ENCODE measurements at regions not wholly inside any gene's neighbourhood (a gene's known extent, or its start where the extent isn't known, plus 50 kb on each side); places are given as distances from the start of the nearest gene placed in this dataset.

DNA sequence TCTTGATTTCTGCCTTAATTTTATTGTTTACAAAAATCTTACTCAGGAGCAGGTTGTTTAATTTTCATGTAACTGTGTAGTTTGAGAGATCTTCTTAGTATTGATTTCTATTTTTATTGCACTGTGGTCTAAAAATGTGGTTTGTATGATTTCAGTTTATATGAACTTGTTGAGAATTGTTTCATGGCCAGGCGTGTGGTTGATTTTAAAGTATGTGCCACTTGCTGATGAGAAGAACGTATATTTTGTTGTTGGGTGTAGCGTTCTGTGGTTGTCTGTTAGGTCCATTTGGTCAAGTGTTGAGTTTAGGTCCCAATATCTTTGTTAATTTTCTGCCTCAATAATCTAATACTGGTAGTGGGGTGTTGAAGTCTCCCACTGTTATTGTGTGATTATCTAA lies 996.8 kb downstream of the PCDH19 start:
- no TSS peak for BruUV-seq (replicated peaks)

More for the DNA sequence above, 996.8 kb downstream of the PCDH19 start:
- no peak overlapping the region for H2BK120ac ChIP-seq (ENCODE audit: low read depth, low read length)
- H4K91ac ChIP-seq (ENCODE audit: insufficient read depth, low read depth, low read length), result no peak overlapping the region
- H4K5ac ChIP-seq (ENCODE audit: low read depth, low read length), result no peak overlapping the region
- no peak overlapping the region for H3K27ac ChIP-seq (ENCODE audit: insufficient read depth, low read length)
- no peaks in the 10 kb centered on the region for H3K4me1 ChIP-seq (ENCODE audit: control insufficient read depth, insufficient read depth, low read length)
- no peak overlapping the region for H4K8ac ChIP-seq (ENCODE audit: low read depth in 2 of 2, low read length in 2 of 2)
- H3K4ac ChIP-seq (ENCODE audit: low read depth, low read length), result no peak overlapping the region
- no peaks in the 10 kb centered on the region for H3K36me3 ChIP-seq (ENCODE audit: control insufficient read depth, insufficient read depth, low read length)
- no peak overlapping the region for H3K23ac ChIP-seq (ENCODE audit: low read depth, low read length)
- DNase-seq (no peak), ATAC-seq (ENCODE audit: low read depth) (no peak)
- H3K27me3 ChIP-seq (ENCODE audit: control insufficient read depth, insufficient read depth, low read length), result no peaks in the 10 kb centered on the region; the same call in 1 of the 2 replicates
- intact Hi-C loops (cut with micrococcal nuclease), result no loop called here
- no peak overlapping the region for H2AK5ac ChIP-seq (ENCODE audit: low read depth, low read length)
- CTCF ChIA-PET, result no interaction called here
- no peak overlapping the region for H3K14ac ChIP-seq (replicated peaks; ENCODE audit: low read depth, low read length)
- H3K9me3 ChIP-seq (ENCODE audit: control insufficient read depth, insufficient read depth, low read length), result no peaks in the 10 kb centered on the region
- no peaks in the 10 kb centered on the region for H3K9me1 ChIP-seq (ENCODE audit: insufficient read depth, low read length)
- H4K20me1 ChIP-seq (ENCODE audit: insufficient read depth, low read length), result no peaks in the 10 kb centered on the region
- no peak overlapping the region for H3K4me2 ChIP-seq (ENCODE audit: low read depth, low read length)
- dilution Hi-C loops (cut with HindIII; ENCODE audit: low sequenced_read_pairs, unreplicated experiment), result no loop called here
- WGBS, 2 experiments (ENCODE audit: extremely low coverage in 2 of 2, insufficient read length in 1 of 2), result no CpG with 5 or more reads among the region's 3 CpGs
- H3K4me3 ChIP-seq (ENCODE audit: insufficient read depth, low read depth, low read length), result no peak overlapping the region
- in situ Hi-C loops (cut with MboI; ENCODE audit: low sequenced_read_pairs), result no loop called here
- no peak overlapping the region for H2BK20ac ChIP-seq (ENCODE audit: low read depth, low read length)
- H2BK15ac ChIP-seq (ENCODE audit: low read depth, low read length), result no peak overlapping the region
- H2AFZ ChIP-seq (replicated peaks; ENCODE audit: low read length, poor library complexity), result no peak overlapping the region
- no peak overlapping the region for H2BK5ac ChIP-seq (ENCODE audit: low read depth, low read length, poor library complexity, severe bottlenecking)
- no peaks in the 10 kb centered on the region for H3K79me1 ChIP-seq (ENCODE audit: low read depth in 1 of 2, low read length in 2 of 2)
- no peak overlapping the region for H3K18ac ChIP-seq (ENCODE audit: low read depth, low read length)
- TF ChIP-seq POLR2A (IDR thresholded peaks at IDR 0.05; ENCODE audit: low read depth, low read length), result no peak
- no peak for TF ChIP-seq SMC3 (IDR thresholded peaks at IDR 0.05; ENCODE audit: low read depth, low read length)
- TF ChIP-seq MAZ (IDR thresholded peaks at IDR 0.05; ENCODE audit: borderline replicate concordance, low read depth, low read length), result no peak
- no peak for TF ChIP-seq CEBPB (IDR thresholded peaks at IDR 0.05; ENCODE audit: low read depth, low read length)
- TF ChIP-seq MXI1 (IDR thresholded peaks at IDR 0.05; ENCODE audit: borderline replicate concordance, low read depth, low read length), result no peak
- TF ChIP-seq, protein P1, sequence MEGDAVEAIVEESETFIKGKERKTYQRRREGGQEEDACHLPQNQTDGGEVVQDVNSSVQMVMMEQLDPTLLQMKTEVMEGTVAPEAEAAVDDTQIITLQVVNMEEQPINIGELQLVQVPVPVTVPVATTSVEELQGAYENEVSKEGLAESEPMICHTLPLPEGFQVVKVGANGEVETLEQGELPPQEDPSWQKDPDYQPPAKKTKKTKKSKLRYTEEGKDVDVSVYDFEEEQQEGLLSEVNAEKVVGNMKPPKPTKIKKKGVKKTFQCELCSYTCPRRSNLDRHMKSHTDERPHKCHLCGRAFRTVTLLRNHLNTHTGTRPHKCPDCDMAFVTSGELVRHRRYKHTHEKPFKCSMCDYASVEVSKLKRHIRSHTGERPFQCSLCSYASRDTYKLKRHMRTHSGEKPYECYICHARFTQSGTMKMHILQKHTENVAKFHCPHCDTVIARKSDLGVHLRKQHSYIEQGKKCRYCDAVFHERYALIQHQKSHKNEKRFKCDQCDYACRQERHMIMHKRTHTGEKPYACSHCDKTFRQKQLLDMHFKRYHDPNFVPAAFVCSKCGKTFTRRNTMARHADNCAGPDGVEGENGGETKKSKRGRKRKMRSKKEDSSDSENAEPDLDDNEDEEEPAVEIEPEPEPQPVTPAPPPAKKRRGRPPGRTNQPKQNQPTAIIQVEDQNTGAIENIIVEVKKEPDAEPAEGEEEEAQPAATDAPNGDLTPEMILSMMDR (conservative IDR thresholded peaks at IDR 0.05; ENCODE audit: low read depth, low read length), result no peak
- no peak for TF ChIP-seq RAD21 (IDR thresholded peaks at IDR 0.05; ENCODE audit: low read length)
- TF ChIP-seq FOS (IDR thresholded peaks at IDR 0.05; ENCODE audit: low read depth, low read length), result no peak
- TF ChIP-seq MAFK (IDR thresholded peaks at IDR 0.05; ENCODE audit: low read depth, low read length), result no peak
- no peak overlapping the region for H2AK9ac ChIP-seq (replicated peaks; ENCODE audit: low read depth, low read length, poor library complexity)
- no peak overlapping the region for H3K9ac ChIP-seq (ENCODE audit: low read depth, low read length)
- POLR2A ChIA-PET (ENCODE audit: unreplicated experiment), result no interaction called here
- no peak overlapping the region for H3K56ac ChIP-seq (ENCODE audit: extremely low read depth, insufficient read depth, low read length)

Data from IMR-90 (cell line).